NCI-H1105 (cell line): ENCODE measurements at regions not wholly inside any gene's neighbourhood (a gene's known extent, or its start where the extent isn't known, plus 50 kb on each side); places are given as distances from the start of the nearest gene placed in this dataset.

ENCODE experiments used
- DNase-seq: peaks from one replicate; lab custom pipeline; 2025; lab: John Stamatoyannopoulos, UW

DNA sequence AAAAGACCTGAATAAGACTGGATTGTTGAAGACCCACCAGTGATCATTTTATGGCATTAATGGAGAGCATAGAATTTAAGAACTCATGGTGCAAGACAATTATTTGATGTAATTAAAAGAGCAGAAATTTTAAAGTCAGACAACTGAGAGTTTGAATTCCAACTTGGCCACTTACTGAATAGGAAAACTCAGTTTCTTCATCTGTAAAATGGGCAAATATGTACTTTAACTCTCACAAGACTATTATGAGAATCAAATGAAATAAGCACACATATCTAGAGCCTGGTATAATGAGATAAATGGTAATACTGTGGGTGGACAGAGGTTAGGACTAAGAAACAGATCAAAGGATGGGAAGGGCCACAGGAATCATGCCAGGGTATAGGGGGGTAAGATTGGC, 88.0 kb downstream of the SOX9 start:
- no peak for DNase-seq

DNA sequence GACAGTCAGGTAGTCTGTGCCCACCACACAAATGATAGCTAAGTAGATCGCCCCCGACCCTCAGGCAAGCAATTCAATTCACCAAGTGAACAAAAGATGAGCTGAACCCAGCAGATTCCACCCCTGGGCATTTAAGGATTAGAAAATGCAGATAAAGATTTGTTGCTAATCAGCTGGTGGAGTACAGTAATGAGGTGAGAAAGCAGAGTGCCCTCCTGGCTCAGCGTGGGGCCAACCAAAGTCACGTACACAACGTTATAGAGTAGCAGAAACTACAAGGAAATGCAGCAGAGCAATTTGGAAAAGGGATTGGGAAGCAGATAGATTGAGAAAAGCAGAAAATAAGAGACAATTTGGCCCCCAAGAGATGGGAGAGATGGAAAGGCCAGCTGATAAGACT, 91.2 kb downstream of the SOX9 start:
- no peak for DNase-seq

DNA sequence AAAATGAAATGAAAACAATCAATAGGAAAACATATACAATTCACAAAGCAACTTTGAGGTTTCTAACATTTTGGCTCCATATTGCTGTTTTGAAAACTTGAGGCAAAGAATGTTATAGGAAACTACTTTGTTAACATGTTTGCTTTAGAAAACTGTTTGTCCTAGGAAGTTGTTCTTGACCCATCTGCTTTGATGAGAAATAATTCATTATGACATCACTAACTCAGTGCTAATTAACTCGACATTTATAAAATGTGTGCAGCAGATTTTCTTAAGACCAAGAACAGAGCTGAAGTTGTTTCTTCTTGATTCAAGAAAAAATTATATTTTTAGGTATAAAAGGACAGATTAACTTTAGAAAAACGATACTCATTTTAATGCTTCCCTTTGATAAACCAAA, 94.7 kb downstream of the SOX9 start:
- no peak for DNase-seq

DNA sequence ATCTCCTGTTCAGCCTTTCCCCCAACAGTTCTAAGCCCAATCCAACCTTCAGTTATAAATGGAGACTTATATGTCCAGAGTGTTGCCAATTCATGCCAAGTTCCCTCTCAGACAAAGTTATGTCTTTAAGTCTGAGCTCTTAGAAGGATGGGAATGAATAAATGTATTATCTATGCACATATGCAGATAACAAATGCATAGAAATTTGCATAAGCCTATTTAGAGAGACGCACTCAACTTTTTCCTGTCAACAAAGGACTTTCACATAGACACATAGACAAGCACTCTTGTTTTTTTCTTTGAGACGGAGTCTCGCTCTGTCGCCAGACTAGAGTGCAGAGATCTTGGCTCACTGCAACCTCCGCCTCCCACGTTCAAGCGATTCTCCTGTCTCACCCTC, 95.1 kb downstream of the SOX9 start:
- DNase-seq: no peak

DNA sequence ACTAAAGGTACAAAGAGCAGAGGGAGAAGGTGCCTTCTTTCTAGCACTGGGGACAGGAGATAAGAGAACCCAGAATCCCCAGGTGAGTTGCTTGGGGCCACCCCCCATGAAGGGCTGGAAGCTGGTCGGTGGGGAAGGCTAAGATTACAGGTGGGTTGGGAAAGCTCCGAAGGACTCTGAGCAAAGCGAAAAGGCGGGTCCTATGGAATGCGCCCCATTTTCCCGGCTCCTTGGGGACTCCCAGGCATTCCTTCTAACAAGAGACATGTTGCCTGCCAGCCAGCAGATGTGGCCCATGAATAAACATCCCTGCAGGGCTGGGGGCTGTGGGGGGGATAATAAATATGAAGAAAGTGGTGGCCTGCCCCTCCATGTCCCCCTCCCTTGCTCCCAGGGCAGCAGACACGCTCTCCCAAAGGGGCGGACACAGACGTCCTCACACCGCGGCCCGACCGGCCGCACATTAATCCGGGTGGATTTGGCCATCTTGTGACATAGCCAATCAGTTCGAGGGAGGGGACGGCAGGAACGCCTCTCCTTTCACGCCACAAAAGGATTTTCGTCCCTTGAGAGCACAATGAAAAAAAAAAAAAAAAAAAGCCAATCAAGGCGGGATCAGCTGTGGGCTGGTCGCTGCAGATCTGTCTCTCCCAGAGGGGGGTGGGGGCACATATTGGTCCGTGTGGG, 98.5 kb downstream of the SOX9 start:
- DNase-seq: no peak

DNA sequence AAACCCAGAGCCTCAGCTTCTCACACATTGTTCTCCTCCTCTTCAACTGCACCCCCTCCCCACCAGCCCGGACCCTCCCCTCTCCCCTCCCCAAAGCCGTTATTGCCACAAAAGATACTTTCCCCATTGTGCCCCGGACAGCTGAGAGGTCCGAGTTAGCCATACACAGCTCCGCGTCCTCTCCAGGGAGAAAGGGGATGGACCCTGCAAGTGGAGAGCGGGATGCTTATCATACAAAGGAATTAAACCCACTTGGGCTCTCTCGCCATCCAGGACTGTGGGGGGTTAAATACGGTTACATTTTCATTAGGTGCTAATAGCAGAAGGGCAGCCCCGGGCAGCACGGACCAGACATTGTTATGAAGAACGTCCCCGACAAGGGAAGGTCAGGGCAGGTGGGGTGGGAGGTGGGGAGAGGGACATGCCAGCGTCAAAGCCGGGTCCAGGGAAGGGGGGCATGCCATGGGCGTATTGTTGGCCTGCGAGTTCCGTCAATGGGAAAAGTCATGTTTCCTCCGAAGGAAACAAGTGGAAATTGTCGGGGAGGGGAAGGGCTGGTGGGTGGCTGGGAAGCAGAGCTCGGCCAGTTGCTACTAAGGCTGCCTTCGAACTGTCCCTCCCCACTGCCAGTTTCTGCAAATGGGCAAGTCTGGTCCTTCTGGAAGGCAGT, 99.1 kb downstream of the SOX9 start:
- no peak for DNase-seq

DNA sequence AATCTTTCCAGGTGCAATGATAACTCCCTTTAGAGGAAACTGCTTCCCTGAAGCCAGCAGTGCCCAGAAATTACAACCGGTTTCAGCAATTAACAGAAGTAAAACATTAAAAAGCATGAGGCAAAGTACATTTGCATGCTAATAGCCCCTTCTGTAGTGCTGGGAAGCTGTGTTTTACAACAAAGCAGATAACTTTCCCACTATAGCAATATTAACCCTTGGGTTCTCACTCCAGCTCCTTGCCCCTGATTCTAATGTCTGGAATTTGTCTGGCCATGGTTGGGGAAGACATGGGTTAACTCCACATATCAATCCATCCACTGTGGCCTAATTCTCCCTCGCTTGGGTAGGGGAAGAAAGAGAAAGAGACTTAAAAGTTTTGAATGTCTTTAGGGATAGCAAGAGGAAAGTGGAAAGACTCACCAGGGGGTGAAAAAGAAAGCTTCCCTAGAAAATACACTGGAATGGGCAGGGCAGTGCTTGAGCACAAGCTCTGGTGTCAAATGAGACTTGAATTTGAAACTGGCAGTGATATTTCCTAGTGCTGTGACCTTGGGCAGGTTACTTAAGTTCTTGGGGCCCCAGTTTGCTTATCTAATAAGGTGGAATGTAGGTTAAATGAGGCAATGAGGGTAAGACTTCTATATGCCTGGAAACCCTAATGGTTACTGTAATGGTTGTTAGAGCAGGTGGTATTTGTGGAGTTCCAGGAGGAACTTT, 102.0 kb downstream of the SOX9 start:
- no peak for DNase-seq

DNA sequence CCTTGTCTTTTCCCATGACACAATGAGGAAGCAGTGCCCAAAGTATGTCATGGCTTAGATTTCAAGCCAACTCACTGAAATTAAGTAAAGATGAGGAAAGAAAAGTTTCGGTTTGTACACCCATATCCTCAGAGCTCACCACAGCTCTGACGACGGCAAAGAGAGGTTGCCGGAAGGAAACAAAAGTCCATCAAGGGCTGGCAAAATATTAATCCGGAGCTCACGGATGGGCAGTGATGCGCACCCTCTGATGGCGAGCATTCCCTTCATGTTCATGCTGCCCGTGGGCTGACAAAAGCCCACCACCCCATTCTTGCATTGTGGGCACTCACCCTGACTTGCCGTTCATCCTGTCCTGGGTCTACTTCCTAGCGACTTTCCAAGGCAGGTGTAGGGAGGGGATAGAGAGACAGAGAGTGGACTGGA, 103.1 kb downstream of the SOX9 start:
- DNase-seq: no peak

DNA sequence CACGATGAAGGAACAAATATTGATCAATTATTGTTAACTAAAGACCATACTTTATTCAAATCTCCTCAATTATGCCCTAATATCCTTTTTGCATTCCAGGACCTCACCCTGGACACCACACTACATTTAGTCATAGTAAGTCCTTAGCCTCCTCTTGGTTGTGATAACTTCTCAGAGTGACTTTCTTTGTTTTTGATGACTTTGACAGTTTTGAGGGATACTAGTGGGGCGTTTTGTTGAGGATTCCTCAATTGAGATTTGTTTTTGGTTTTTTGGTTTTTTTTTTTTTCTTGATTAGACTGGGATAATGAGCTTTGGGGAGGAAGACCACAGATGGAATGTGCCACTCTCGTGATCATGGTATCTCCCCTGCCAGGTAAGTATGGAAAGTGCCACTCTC, 105.5 kb downstream of the SOX9 start:
- DNase-seq: no peak

DNA sequence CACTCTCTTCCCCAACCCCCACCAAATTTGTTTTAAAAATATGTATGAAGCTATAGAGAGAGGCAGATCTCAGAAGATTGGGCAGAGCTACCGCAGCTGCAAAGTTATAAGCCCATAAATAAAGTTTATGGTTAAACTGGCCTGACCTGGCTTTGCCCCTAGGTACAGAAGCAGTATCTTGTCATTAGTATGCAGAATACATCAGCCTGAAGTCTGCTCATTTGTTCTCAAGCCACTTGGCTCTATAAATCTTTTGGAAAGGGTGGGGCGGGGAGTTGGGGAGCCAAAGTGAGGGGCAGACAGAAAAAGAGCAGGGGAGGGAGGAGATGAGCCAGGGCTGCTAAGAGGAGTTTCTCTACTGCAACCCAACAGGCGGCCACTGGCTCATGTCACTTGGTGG, 113.2 kb downstream of the SOX9 start:
- DNase-seq: no peak

DNA sequence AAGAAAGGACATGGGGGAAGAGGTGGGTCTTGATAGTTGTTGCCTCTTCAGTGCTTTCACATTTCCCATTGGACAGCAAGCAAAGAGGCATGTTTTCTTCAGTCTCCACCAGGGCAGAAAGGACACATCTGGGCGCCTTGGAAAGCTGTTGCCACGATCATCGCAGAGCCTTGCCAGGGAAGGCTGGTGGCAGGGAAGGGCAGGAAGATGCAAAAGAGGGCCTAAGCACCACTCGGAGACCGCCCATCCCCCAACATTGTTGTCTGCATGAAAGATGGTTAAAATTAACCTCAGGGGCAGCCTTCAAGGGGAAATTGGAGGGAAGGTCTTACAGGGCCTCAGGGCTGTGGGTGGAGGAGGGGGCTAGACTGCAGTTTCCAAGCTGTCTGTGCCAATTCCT, 114.2 kb downstream of the SOX9 start:
- DNase-seq: no peak

DNA sequence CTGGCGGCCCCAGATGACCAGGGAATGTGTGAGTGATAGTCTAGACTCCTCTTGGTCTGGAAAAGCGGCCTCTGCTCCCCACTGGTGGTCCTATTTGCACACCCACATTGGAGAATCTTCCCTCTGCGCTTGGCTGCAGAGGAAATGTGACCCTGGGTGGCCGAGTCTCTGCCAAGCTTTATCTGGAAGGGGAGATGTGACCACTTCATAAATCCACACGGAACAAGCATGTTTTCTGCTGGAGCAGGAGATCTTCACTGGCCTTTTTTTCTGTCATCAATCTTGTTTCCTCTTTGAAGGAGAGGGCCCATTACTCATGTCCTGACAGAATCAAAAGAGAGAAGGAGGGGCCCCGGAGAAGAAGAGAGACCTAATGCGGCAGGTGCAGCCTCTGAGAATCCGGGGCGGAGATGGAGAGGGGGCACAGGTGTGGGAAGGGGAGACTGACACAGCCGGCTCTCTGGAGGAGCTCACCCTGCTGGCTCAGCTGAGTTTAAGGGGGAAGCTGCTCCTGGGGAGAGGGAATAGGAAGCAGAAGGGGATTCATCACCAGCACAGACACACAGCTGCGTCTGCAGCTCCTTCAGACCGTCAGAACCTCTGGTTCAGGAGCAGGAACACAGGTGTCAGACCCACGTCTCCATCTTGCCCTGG, 116.3 kb downstream of the SOX9 start:
- peak; percentile 13 for DNase-seq

DNA sequence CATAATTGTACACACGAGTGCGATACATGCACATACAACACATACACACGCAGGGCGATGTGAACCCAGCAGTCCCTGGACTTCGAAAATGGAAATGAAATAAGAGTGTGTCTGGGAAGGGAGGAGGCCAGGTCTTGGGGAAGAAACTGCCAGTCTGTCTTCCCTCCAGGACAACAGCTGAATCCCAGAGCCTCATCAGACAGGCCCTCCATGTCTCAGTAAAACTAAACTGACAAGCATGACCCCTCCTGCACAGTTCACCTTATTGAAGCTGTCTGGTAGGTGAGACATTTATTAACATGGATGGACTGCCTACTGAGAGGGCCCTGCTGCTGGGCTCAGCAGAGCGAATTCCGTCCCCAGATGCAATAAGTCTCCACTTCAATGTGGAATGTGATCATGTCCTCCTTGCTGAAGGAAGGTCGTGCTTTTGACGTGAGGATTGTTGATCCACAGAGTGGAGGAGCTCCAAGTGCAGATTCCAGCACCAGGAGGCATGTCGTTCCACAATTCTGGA, 117.4 kb downstream of the SOX9 start:
- DNase-seq: no peak

DNA sequence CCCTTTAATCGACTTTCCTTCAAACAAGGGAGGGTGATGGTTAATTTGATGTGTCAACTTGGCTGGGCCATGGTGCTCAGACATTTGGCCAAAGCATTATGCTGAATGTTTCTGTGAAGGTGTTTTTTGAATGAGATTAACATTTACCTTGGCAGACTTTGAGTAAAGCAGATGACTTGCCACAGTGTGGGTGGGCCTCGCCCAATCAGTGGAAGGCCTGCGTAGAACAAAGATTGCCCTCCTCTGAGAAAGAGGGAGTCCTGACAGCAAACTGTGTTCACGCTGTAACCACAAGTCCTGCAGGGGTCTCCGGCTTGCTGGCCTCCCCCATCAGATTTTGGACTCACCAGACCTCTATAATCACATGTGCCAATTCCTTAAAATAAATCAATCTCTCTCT, 118.7 kb downstream of the SOX9 start:
- no peak for DNase-seq

DNA sequence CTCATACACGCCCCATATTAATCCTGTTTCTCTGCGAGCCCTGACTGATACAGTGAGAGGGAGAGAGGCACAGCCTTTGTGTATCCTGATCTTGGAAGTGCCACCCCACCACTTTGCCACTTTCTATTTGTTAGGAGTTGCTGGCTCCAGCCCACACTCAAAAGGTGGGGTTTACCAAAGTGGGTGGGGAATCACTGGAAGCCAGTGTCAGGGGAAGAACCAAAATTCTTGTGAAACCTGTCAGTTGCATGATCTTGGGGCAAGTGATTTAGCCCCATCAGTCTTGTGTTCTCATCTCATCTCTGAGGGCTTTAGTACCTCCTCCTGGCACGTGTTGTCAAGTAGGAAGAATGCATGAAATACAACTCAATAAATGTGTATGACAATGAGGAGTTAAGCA, 119.5 kb downstream of the SOX9 start:
- DNase-seq: no peak

DNA sequence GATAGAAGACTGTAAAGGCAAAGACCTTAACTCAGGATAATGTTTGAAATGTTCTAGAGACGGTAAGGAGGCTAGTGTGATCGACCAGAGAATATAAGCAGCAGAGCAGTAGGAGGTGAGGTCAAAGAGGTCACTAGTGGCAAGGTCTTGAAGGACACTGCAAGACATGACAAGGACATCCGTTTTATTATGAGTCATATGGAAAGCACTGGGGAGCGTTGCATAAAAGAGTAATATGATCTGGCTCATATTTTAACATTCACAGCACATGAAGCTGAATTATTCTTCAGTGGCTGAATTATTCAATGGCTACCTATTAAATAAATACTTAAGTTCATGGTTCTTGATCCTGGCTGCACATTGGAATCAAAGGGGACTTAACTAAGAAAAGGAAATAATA, 123.7 kb downstream of the SOX9 start:
- DNase-seq: no peak

DNA sequence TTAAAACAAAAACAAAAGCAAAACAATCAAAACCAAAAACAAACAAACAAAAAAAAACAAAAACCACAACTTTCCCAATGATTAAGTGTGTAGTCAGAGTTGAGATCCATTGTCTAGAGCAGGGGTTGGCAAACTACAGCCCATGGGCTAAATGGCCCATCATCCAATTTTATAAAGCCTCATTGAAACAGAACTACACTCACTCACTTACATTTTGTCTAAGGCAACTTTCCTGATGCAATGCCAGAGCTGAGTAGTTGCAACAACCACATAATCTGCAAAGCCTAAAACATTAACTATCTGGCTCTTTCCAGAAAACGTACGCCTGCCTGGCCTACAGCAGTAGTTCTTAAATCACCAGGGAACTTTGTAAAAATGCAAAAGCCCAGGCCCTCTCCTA, 124.1 kb downstream of the SOX9 start:
- no peak for DNase-seq

DNA sequence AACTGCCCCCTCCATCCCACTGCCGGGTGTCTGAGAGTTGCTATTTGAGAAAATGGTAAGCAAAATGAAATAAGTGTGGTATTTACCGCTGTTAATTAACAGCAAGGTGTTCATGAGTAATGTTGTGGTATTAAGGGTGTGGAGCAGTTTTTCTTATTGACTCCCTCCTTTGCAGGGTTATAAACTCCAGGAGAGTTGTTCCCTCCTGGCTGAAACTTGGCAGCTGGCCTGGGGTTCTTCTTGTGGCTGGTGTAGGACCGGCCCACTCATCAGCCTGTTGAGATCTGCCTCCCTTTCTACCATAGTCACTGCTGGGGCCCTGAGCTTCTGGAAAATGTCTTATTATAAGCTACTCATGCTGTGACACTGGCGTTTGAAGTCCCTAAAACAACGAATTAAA, 128.6 kb downstream of the SOX9 start:
- no peak for DNase-seq

DNA sequence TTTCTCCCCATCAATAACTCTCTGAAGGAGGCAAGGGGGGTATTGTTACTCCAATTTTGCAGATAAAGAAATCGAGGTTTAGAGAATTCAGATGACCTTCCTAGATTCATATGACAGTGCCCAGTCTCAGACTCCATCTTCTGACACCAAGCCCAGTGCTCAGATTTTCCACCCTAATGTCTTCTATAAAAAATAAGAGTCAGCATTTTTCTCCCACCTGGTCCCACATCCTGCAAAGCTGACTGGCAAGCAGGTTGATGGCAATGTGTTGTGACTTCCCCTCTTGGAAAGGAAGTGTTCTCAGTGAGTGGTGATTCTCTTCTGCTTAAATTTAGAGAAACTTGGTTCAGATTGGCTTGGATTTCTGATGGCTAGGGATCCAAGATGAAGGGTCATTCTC, 129.4 kb downstream of the SOX9 start:
- DNase-seq: no peak

DNA sequence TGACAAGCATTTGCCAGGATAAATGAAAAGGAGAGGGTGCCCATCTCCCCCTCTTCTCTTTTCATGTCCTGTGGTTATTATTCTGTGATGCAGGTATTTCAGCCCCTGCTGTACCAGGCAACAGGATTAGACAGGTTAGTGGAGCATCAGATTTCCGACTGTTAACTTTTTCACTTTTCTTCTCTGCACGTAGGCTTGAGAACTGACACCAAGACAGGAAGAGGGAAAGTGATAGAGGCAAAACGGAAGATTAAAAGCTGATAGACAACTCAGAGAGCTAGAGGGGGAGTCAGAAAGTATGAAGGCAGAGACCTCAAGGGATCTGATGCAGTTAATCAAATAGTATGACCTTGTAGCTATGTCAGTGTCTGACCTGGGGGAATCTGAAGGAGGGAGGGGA, 132.8 kb downstream of the SOX9 start:
- no peak for DNase-seq

DNA sequence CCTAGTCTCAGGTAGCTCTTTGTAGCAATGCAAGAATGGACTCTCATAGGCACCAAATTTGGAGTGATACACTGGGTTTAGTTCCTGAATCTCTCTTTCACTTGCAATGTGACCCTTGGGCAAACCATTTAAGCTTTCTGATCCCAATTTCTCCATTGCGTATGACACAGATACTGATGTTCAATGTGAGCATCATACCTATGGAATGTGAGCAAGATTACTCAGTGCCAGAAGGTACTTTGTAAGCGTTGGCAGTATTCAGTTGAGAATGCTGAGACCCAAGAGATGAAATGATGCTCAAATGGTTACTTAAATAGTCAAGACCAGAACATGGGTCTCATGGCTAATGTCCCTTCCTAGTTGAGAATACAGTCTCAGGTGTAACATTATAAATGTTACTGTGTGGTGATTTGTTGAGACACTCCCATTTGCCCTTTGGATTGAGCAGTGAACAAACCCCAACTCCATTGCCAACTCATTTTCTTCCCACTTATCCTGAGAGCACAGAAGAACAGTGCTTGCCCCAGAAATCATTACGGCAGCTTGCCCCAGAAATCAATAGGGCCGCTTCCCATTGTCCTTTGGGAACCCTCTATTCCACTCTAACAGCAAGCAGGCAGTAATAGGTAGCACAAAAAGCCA, 134.1 kb downstream of the SOX9 start:
- DNase-seq: no peak

DNA sequence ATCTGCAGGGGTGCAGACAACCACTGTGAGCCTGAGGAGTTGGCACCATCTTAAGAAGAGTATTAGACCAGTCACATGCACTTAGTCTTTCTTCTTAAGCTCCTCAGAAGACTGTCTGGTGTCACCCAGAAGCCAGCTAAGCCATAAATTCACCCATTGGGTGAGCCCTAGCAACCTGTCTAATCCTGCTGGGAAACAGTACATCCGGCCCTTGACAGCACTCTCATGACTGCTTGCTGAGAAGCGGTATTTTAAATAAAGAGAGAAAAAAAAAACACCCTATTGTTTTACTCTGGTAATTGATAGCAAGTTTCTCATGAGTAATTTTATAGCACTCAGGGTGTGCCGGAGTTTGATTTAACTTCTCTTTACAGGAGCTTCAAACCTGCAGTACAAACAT, 134.7 kb downstream of the SOX9 start:
- no peak for DNase-seq
